Mesothelial cell of epicardium (in vitro differentiated cells): ENCODE measurements at regions not wholly inside any gene's neighbourhood (a gene's known extent, or its start where the extent isn't known, plus 50 kb on each side); places are given as distances from the start of the nearest gene placed in this dataset.

Source experiments
- DNase-seq, 2 experiments: peaks; one replicate each; pipeline ENCODE4 v3.0.0; 2021; ENCODE audit warnings: low spot score in 2 of 2; ENCODE audit not compliant: unreplicated experiment in 2 of 2
- H3K27ac Mint-ChIP-seq: 2 replicates; pipeline ENCODE4 v1.8.0; 2021; ENCODE audit warnings: mixed read lengths
- H3K27me3 Mint-ChIP-seq: 2 replicates; pipeline ENCODE4 v1.8.0; 2021; ENCODE audit warnings: low read depth, mixed read lengths
- H3K36me3 Mint-ChIP-seq: 2 replicates; pipeline ENCODE4 v1.8.0; 2021; ENCODE audit warnings: mixed read lengths
- H3K4me1 Mint-ChIP-seq: 2 replicates; pipeline ENCODE4 v1.8.0; 2021; ENCODE audit warnings: mixed read lengths
- H3K4me3 Mint-ChIP-seq: 2 replicates; pipeline ENCODE4 v1.8.0; 2021; ENCODE audit warnings: mild to moderate bottlenecking, moderate library complexity, mixed read lengths
- H3K9me3 Mint-ChIP-seq: 2 replicates; pipeline ENCODE4 v1.8.0; 2021; ENCODE audit warnings: mixed read lengths
- CTCF ChIP-seq: fragments of 200-600 bp; sonication (generic); IDR thresholded peaks from one replicate; pipeline ENCODE4 v1.5.0; 2021; ENCODE audit warnings: antibody characterized with exemption; ENCODE audit not compliant: unreplicated experiment

GRCh38 chr12:107327651-107328182 is 234.4 kb upstream of the CRY1 start:
- H3K27ac Mint-ChIP-seq = no peak overlapping the region
- H3K27me3 Mint-ChIP-seq = peaks cover 79% of the 10 kb centered on the region
- no peaks in the 10 kb centered on the region for H3K4me1 Mint-ChIP-seq
- DNase-seq = no peak
- no peak for TF ChIP-seq CTCF
- H3K36me3 Mint-ChIP-seq = no peaks in the 10 kb centered on the region
- H3K4me3 Mint-ChIP-seq = no peak overlapping the region
- H3K9me3 Mint-ChIP-seq = no peaks in the 10 kb centered on the region

- no peaks in the 10 kb centered on the region for H3K36me3 Mint-ChIP-seq
- H3K4me1 Mint-ChIP-seq = no peaks in the 10 kb centered on the region
- no peak for TF ChIP-seq CTCF
- no peak overlapping the region for H3K27ac Mint-ChIP-seq
- no peaks in the 10 kb centered on the region for H3K9me3 Mint-ChIP-seq
- peaks cover 77% of the 10 kb centered on the region for H3K27me3 Mint-ChIP-seq
- no peak overlapping the region for H3K4me3 Mint-ChIP-seq
- no peak for DNase-seq
Measured at GRCh38 chr12:107328442-107329133, 235.2 kb upstream of the CRY1 start.

GRCh38 chr12:107329569-107330324 is 236.4 kb upstream of the CRY1 start:
- no peaks in the 10 kb centered on the region for H3K36me3 Mint-ChIP-seq
- no peak for TF ChIP-seq CTCF
- DNase-seq = no peak
- peaks cover 77% of the 10 kb centered on the region for H3K27me3 Mint-ChIP-seq
- H3K4me1 Mint-ChIP-seq = no peaks in the 10 kb centered on the region
- no peak overlapping the region for H3K27ac Mint-ChIP-seq
- H3K9me3 Mint-ChIP-seq = no peaks in the 10 kb centered on the region
- no peak overlapping the region for H3K4me3 Mint-ChIP-seq

- Mint-ChIP-seq H3K27ac (no peak overlapping the region), H3K4me1 (no peaks in the 10 kb centered on the region), H3K4me3 (no peak overlapping the region), H3K27me3 (peaks cover 77% of the 10 kb centered on the region), H3K36me3 (no peaks in the 10 kb centered on the region), H3K9me3 (no peaks in the 10 kb centered on the region)
- TF ChIP-seq CTCF = no peak
- no peak for DNase-seq
Measured at GRCh38 chr12:107330831-107331431, 237.6 kb upstream of the CRY1 start.

- no peaks in the 10 kb centered on the region for H3K4me1 Mint-ChIP-seq
- H3K36me3 Mint-ChIP-seq = no peaks in the 10 kb centered on the region
- H3K27me3 Mint-ChIP-seq = peaks cover 77% of the 10 kb centered on the region
- no peak for DNase-seq
- no peak for TF ChIP-seq CTCF
- no peaks in the 10 kb centered on the region for H3K9me3 Mint-ChIP-seq
- H3K27ac Mint-ChIP-seq = no peak overlapping the region
- no peak overlapping the region for H3K4me3 Mint-ChIP-seq
Measured at GRCh38 chr12:107331471-107331870, 238.1 kb upstream of the CRY1 start.
